ENCODE measurements at regions not wholly inside any gene's neighbourhood (a gene's known extent, or its start where the extent isn't known, plus 50 kb on each side); places are given as distances from the start of the nearest gene placed in this dataset. TPM values are rescaled to one million over a fixed set of nuclear protein-coding genes. Genes with fewer than 3 reads are reported as not detected.

DNA sequence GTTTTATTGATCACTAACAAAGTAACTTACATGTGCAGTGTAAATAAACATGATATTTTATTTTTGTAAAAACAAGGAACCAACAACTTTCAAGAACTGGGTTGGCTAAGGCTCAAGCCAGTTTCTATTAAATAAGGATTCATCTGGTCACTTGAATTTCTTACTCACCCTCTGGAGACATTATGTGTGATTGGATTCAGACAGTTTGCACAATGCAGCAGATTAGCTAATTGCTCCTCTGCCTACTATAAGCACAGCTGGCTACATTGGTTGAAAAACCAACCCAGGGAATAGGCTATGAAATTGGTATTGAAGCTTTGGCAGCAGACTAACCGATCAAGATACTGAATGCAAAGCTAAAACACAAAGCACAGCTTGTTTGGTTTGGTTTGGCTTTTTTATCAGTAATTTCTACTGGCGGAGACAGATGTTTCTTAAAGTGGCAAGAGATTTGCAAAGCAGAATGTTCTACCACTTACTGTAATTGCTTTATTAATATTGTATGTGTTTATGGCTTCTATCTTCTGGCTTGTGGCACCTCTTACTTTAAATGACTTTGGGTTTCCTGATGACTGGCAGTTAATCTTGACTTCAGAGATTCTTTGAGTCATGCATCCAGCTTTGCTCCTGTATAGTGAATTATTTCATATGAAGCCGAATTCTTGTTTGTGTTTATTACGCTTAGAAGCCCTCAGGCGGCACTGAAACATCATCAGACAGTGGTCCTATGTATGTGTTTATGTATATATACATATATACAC lies 231.5 kb downstream of the MPDZ start:
- Histone ChIP-seq H3K27ac (no peak overlapping the region), H3K4me1 (no peaks in the 10 kb centered on the region), H3K27me3 (no peaks in the 10 kb centered on the region), H3K36me3 (no peaks in the 10 kb centered on the region), H3K4me3 (replicated peaks in 1 of 3) (no peak overlapping the region), H3K9me3 (no peaks in the 10 kb centered on the region)
- WGBS, 2 donors: 93 to 96% methylated on average over 5 of the region's 5 CpGs
- TF ChIP-seq, protein P1, sequence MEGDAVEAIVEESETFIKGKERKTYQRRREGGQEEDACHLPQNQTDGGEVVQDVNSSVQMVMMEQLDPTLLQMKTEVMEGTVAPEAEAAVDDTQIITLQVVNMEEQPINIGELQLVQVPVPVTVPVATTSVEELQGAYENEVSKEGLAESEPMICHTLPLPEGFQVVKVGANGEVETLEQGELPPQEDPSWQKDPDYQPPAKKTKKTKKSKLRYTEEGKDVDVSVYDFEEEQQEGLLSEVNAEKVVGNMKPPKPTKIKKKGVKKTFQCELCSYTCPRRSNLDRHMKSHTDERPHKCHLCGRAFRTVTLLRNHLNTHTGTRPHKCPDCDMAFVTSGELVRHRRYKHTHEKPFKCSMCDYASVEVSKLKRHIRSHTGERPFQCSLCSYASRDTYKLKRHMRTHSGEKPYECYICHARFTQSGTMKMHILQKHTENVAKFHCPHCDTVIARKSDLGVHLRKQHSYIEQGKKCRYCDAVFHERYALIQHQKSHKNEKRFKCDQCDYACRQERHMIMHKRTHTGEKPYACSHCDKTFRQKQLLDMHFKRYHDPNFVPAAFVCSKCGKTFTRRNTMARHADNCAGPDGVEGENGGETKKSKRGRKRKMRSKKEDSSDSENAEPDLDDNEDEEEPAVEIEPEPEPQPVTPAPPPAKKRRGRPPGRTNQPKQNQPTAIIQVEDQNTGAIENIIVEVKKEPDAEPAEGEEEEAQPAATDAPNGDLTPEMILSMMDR (IDR thresholded peaks at IDR 0.05): no peak
- no peak for TF ChIP-seq POLR2A (IDR thresholded peaks at IDR 0.05)
- DNase-seq: no peak
- intact Hi-C loops (cut with DNase I): no loop called here

DNA sequence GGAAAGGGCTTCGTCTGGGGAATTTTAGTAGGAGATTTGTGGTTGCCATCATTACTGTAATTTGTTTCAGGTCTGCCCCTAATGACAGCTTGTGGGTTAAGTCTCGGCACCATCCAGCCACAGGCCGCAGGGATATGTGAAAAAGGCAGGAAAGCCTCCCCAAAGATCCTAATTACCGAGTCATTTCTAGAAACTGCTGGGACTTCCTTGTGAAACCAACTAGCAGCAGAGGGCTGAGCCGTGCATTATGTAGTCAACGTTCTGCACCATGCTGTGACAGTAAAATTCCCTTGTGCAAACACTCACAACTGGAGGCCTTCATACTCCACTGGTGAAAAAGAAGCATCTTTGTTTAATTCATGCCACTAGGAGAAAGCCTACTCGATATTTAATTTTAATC lies 230.3 kb downstream of the MPDZ start:
- Histone ChIP-seq H3K4me3 (replicated peaks in 1 of 3) (no peak overlapping the region), H3K27me3 (no peaks in the 10 kb centered on the region), H3K9me3 (no peaks in the 10 kb centered on the region), H3K36me3 (no peaks in the 10 kb centered on the region), H3K27ac (no peak overlapping the region), H3K4me1 (no peaks in the 10 kb centered on the region)
- no peak for DNase-seq
- 68 to 81% methylated on average over 7 of the region's 7 CpGs for WGBS, 2 donors
- intact Hi-C loops (cut with DNase I): no loop called here
- TF ChIP-seq POLR2A (IDR thresholded peaks at IDR 0.05): no peak
- TF ChIP-seq, protein P1 (IDR thresholded peaks at IDR 0.05): no peak

DNA sequence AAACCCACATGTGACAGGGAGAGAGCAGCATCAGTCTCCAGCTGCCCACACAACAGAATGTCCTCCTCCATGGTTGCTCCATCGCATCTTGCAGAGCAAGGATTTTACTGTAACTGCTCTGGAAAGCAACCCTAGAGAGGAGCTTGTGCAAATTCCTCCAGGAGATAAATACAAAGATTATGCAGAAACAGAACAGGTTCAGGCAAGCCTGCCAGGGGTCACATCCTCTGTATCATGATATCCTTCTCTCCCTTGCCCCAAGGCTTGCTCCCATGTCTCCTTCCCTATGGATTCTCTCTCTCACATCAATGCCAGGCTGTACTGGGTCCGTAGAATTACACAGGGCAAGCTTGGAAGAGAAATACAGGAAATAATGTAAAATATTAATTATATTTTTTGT lies 226.0 kb downstream of the MPDZ start:
- intact Hi-C loops (cut with DNase I): no loop called here
- WGBS, 2 donors: 50% methylated on average over 2 of the region's 2 CpGs
- no peak for DNase-seq

DNA sequence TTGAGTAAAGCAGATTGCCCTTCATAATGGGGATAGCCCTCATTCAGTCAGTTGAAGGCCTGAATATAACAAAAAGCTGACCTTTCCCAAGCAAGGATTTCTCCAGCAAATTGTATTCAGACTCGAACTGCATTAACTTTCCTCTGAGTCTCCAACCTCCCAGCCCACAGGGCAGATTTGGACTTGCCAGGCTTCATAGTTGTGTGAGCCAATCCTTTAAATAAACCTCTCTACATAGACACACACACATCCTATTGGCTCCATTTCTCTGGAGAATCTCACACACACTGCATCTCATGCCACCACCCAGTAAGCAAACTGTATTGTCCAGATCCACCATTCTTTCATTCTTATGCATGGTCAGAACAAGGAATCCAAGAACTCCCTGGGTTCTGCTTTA lies 225.1 kb downstream of the MPDZ start:
- TF ChIP-seq POLR2A (IDR thresholded peaks at IDR 0.05): no peak
- TF ChIP-seq, protein P1 (IDR thresholded peaks at IDR 0.05): no peak
- H3K27ac ChIP-seq: no peak overlapping the region
- WGBS, 2 donors: 79 to 95% methylated on average over 1 of the region's 1 CpG
- no peak for DNase-seq
- no peaks in the 10 kb centered on the region for H3K4me1 ChIP-seq
- H3K36me3 ChIP-seq: no peaks in the 10 kb centered on the region
- H3K9me3 ChIP-seq: no peaks in the 10 kb centered on the region
- intact Hi-C loops (cut with DNase I): no loop called here
- H3K4me3 ChIP-seq (replicated peaks in 1 of 3): no peak overlapping the region
- no peaks in the 10 kb centered on the region for H3K27me3 ChIP-seq

More for the DNA sequence above, 226.0 kb downstream of the MPDZ start:
- H3K4me1 ChIP-seq: no peaks in the 10 kb centered on the region
- H3K36me3 ChIP-seq: no peaks in the 10 kb centered on the region
- no peak for TF ChIP-seq POLR2A (IDR thresholded peaks at IDR 0.05)
- TF ChIP-seq, protein P1 (IDR thresholded peaks at IDR 0.05): no peak
- H3K4me3 ChIP-seq (replicated peaks in 1 of 3): no peak overlapping the region
- no peaks in the 10 kb centered on the region for H3K9me3 ChIP-seq
- no peak overlapping the region for H3K27ac ChIP-seq
- H3K27me3 ChIP-seq: no peaks in the 10 kb centered on the region

Small RNAs in the stretch of these regions (small RNA-seq; reads per million reads assigned to genes)
- gene RF00019: not detected

Measured in thyroid gland (tissue), 4 donors.